Heart right ventricle (tissue), 16 donors: ENCODE measurements at regions not wholly inside any gene's neighbourhood (a gene's known extent, or its start where the extent isn't known, plus 50 kb on each side); places are given as distances from the start of the nearest gene placed in this dataset.

Experiments
- ATAC-seq, 8 donors: fragments of 200-7000 bp; cut with Tn5 transposase; one replicate each; pipeline ENCODE4 v1.9.1; 2020; ENCODE audit warnings: mild to moderate bottlenecking in 8 of 8, moderate library complexity in 8 of 8, moderate number of reproducible peaks in 1 of 8
- DNase-seq, 2 donors: peaks; one replicate each; pipeline ENCODE4 v3.0.0-alpha.2; 2020
- H3K27ac ChIP-seq, 10 donors: fragments of 200-600 bp; sonication (generic) in 2 of 10; one replicate each; pipeline versions ENCODE4 v1.5.0 to v1.8.0; 2020 to 2022; ENCODE audit warnings: mild to moderate bottlenecking in 3 of 10
- H3K27me3 ChIP-seq, 7 donors: fragments of 200-600 bp; one replicate each; pipeline ENCODE4 v1.8.0; 2021 to 2022; ENCODE audit warnings: mild to moderate bottlenecking in 2 of 7
- H3K36me3 ChIP-seq, 9 donors: fragments of 200-600 bp; sonication (generic) in 1 of 9; one replicate each; pipeline versions ENCODE4 v1.5.0 to v1.8.0; 2020 to 2022; ENCODE audit warnings: mild to moderate bottlenecking in 2 of 9
- H3K4me1 ChIP-seq, 9 donors: fragments of 200-600 bp; sonication (generic) in 1 of 9; one replicate each; pipeline versions ENCODE4 v1.5.0 to v1.8.0; 2020 to 2022; ENCODE audit warnings: mild to moderate bottlenecking in 4 of 9
- H3K4me3 ChIP-seq, 10 donors: fragments of 200-600 bp; sonication (generic) in 2 of 10; one replicate each; pipeline versions ENCODE4 v1.5.0 to v1.8.0; 2020 to 2022; ENCODE audit warnings: mild to moderate bottlenecking in 7 of 10, moderate library complexity in 2 of 10
- H3K9me3 ChIP-seq, 11 donors: fragments of 200-600 bp in 10 of 11; sonication (generic) in 2 of 11; one replicate each; pipeline versions ENCODE4 v1.5.0 to v1.8.0; 2013 to 2022; ENCODE audit warnings: mild to moderate bottlenecking in 2 of 11, control low read depth in 1 of 11, moderate library complexity in 1 of 11
- WGBS, 2 donors: extraction: QIAGEN DNeasy Blood & Tissue Kit; methylation state at CpG; one replicate each; pipeline ENCODE4 v1.1.7; 2013; ENCODE audit warnings: inconsistent platforms in 1 of 2; 5-methylcytosine and 5-hydroxymethylcytosine counted together
- intact Hi-C, 10 donors: fragments of 100-400 bp; cut with DNase I; formaldehyde crosslinking; loops; one replicate each; pipeline versions ENCODE4 v1.11.1 to v1.14.2; 2022
- TF ChIP-seq, protein P1 (sequence below), 9 donors: fragments of 200-600 bp; sonication (generic) in 2 of 9; IDR thresholded peaks; one replicate each; pipeline versions ENCODE4 v1.5.0 to v1.8.0; 2021 to 2022; ENCODE audit warnings: antibody characterized with exemption in 9 of 9, mild to moderate bottlenecking in 5 of 9, moderate library complexity in 1 of 9
- donor health status: Arrhythmogenic right ventricular cardiomyopathy.
- donor health status: ischemic (EF 13 %, LVEDD 7.1; RV severe dilation, severe dysfunction).
- donor health status: healthy with polysubstance abuse.
- donor health status: DM: no; HTN: yes; CAD: no.
- donor health status: DM: no; HTN: no; CAD: no.
- donor health status: ischemic (EF 25% LVEDD 6.9; RV normal size, moderate dysfunction).
- donor health status: ischemic (EF 25% LVEDD 5.7; RV mildly dilated, moderate dysfunction).
- donor health status: healthy.
- donor health status: DM: yes; HTN: yes; CAD: no.
- donor health status: Ischemic cardiomyopathy.
- donor health status: ischemic (EF 35%, LVEDD 5.7; RV mildly dilated, moderate dysfunction).
- donor health status: nonischemic (EF 11% LVEDD 7.7; RV severe dilation, severe dysfunction).
- donor health status: DM: yes; HTN: yes; CAD: no.
- donor health status: PGD.
- donor health status: ischemic (EF 29% LVEDD 5.4; RV normal size, mild dysfunction).
- donor health status: nonischemic (EF 23%, LVEDD 6.1; RV moderate dilation, normal function).

DNA sequence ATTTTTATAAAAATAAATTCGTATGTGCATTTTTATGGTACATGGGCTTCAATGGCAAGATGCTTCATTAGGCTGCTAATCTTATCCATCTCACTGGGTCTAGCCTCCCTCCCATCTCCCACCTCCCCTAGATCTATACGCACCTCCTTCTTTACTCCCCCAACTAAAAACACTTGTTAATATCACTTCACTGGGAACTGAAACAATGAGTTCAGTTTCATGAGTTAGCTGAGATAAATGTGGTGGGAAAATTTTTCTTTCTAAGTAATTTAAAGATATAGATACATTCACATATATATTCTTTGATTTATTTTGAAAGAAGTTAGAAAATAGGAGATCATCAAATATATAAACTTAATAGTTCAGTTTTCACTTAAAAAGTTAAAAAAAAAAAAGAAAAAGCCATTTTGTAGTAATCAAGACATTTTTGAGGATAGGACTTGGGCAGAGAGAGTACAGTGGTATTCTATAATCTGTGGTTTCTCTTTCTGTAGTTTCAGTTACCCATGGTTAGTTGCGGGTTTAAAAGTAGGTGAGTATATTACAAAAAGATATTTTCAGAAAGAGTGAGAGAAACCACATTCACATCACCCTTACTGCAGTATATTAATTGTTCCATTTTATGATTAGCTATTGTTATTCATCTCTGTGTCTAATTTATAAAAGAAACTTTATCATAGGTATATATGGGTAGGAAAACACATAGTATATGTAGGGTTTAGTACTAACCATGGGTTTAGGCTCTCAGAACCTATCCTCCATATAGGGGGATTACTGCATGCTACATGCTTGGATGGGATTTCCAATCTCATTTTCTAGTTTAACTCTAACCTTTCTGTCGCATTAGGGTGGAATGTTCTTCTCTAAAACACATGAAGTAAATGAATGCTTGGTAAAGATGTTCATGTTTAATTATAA is 316.0 kb upstream of the CBLB start:
- intact Hi-C loops, result no loop called here
- no peaks in the 10 kb centered on the region for H3K27me3 ChIP-seq
- ATAC-seq (no peak), DNase-seq (no peak)
- peaks cover 0 to 8% (median 0%) of the 10 kb centered on the region in 9 donors for H3K4me1 ChIP-seq
- TF ChIP-seq, protein P1, sequence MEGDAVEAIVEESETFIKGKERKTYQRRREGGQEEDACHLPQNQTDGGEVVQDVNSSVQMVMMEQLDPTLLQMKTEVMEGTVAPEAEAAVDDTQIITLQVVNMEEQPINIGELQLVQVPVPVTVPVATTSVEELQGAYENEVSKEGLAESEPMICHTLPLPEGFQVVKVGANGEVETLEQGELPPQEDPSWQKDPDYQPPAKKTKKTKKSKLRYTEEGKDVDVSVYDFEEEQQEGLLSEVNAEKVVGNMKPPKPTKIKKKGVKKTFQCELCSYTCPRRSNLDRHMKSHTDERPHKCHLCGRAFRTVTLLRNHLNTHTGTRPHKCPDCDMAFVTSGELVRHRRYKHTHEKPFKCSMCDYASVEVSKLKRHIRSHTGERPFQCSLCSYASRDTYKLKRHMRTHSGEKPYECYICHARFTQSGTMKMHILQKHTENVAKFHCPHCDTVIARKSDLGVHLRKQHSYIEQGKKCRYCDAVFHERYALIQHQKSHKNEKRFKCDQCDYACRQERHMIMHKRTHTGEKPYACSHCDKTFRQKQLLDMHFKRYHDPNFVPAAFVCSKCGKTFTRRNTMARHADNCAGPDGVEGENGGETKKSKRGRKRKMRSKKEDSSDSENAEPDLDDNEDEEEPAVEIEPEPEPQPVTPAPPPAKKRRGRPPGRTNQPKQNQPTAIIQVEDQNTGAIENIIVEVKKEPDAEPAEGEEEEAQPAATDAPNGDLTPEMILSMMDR (IDR thresholded peaks at IDR 0.05), result no peak
- H3K4me3 ChIP-seq, result no peak overlapping the region
- no peaks in the 10 kb centered on the region for H3K36me3 ChIP-seq
- H3K9me3 ChIP-seq, result no peaks in the 10 kb centered on the region
- 94 to 96% methylated on average over 4 of the region's 4 CpGs for WGBS, 2 donors
- H3K27ac ChIP-seq, result peak overlapping the region in 1 of 10 donors; percentile 17

DNA sequence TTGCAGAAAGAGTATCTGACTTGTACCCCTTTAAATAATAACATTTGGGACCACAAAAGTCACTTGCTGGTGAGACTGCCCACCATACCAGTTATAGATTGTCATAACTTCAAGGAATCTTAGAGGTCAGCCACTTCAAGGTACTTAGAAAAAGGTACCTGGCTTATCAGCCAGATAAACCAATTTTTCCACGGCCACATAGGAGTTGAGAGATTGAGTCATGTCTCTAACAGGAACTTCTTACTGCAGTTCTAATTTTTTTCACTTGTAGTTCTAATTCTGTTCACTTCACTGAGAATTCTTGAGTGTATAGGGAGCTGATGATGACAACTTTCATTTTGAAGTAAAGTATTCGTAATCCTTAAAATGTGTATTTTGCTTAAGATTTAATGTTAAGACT is 317.1 kb upstream of the CBLB start:
- TF ChIP-seq, protein P1 (IDR thresholded peaks at IDR 0.05), result no peak
- intact Hi-C loops, result no loop called here
- peaks cover 0 to 8% (median 0%) of the 10 kb centered on the region in 9 donors for H3K4me1 ChIP-seq
- no peaks in the 10 kb centered on the region for H3K27me3 ChIP-seq
- no peak for ATAC-seq
- H3K27ac ChIP-seq, result no peak overlapping the region
- no peaks in the 10 kb centered on the region for H3K36me3 ChIP-seq
- DNase-seq, result no peak
- no peak overlapping the region for H3K4me3 ChIP-seq
- 80 to 85% methylated on average over 2 of the region's 2 CpGs for WGBS, 2 donors
- H3K9me3 ChIP-seq, result no peaks in the 10 kb centered on the region

DNA sequence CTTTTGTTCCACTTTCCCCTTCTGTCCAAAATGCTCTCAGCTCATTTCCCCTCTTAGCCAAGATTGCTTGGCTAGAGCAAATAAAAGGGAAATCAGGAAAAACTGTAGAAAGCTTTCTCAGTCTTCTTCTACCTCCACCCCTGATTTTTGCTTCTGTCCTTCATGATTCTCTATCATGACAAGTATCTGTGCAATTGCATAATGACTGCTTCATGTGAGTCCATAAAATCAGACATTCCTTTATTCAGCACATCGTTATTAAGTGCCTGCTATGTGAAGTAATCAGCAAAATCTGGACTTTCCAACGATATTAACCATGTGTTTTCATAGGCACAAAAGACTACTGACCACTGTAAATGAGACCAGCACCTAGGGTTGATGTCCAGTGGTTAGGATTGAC is 321.5 kb upstream of the CBLB start:
- no peak for ATAC-seq
- no peak overlapping the region for H3K27ac ChIP-seq
- H3K4me1 ChIP-seq, result no peaks in the 10 kb centered on the region
- no peaks in the 10 kb centered on the region for H3K27me3 ChIP-seq
- no peak overlapping the region for H3K4me3 ChIP-seq
- peaks cover 0 to 7% (median 0%) of the 10 kb centered on the region in 11 donors for H3K9me3 ChIP-seq
- H3K36me3 ChIP-seq, result no peaks in the 10 kb centered on the region
- 69 to 77% methylated on average over 2 of the region's 2 CpGs for WGBS, 2 donors
- intact Hi-C loops, result no loop called here
- DNase-seq, result no peak
- TF ChIP-seq, protein P1 (IDR thresholded peaks at IDR 0.05), result no peak

DNA sequence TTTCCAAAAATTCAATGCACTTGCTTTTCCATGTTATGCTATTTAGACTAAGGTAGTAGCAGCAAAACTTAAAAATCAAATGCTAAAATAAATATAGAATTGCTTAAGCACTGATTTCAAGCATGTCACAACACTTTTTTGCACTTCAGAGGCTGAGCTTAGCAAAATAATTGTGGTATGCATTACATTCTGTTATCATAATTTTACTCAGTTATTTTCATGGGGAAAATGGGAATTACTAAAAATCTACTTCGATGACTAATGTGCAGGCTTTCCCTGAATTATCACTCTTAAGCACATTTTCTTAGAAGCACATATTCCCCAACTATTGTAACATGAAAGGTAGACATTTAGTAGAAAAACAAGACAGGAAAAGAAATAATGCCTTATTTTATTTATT is 322.4 kb upstream of the CBLB start:
- no peak overlapping the region for H3K27ac ChIP-seq
- H3K27me3 ChIP-seq, result no peaks in the 10 kb centered on the region
- H3K4me1 ChIP-seq, result no peaks in the 10 kb centered on the region
- H3K36me3 ChIP-seq, result no peaks in the 10 kb centered on the region
- TF ChIP-seq, protein P1 (IDR thresholded peaks at IDR 0.05), result no peak
- H3K4me3 ChIP-seq, result no peak overlapping the region
- peaks cover 0 to 7% (median 0%) of the 10 kb centered on the region in 11 donors for H3K9me3 ChIP-seq
- no peak for DNase-seq
- ATAC-seq, result no peak
- intact Hi-C loops, result no loop called here
- 89 to 98% methylated on average over 1 of the region's 1 CpG for WGBS, 2 donors
